NCI-H2227 (cell line): ENCODE measurements at regions not wholly inside any gene's neighbourhood (a gene's known extent, or its start where the extent isn't known, plus 50 kb on each side); places are given as distances from the start of the nearest gene placed in this dataset.

Experiments
- DNase-seq: peaks from one replicate; lab custom pipeline; 2025; ENCODE audit not compliant: unreplicated experiment; lab: John Stamatoyannopoulos, UW

GRCh38 chr7:1320616-1321240 is 88.1 kb downstream of the UNCX start:
- no peak for DNase-seq

- DNase-seq = no peak
Measured at GRCh38 chr7:1321411-1322239, 89.0 kb downstream of the UNCX start.

- no peak for DNase-seq
Measured at GRCh38 chr7:1322240-1323110, 89.8 kb downstream of the UNCX start.

GRCh38 chr7:1323178-1324027 is 90.7 kb downstream of the UNCX start:
- peak; percentile 18 for DNase-seq

GRCh38 chr7:1324028-1324900 is 91.6 kb downstream of the UNCX start:
- no peak for DNase-seq

- no peak for DNase-seq
Measured at GRCh38 chr7:1325246-1325645, 92.6 kb downstream of the UNCX start.

GRCh38 chr7:1325646-1326510 is 93.2 kb downstream of the UNCX start:
- no peak for DNase-seq

- DNase-seq = no peak
Measured at GRCh38 chr7:1326511-1326785, 93.8 kb downstream of the UNCX start.

- no peak for DNase-seq
Measured at GRCh38 chr7:1329261-1329660, 96.6 kb downstream of the UNCX start.

- no peak for DNase-seq
Measured at GRCh38 chr7:1329966-1330800, 97.5 kb downstream of the UNCX start.

- DNase-seq = no peak
Measured at GRCh38 chr7:1330801-1331425, 98.2 kb downstream of the UNCX start.

- DNase-seq = no peak
Measured at GRCh38 chr7:1331561-1332467, 99.1 kb downstream of the UNCX start.

GRCh38 chr7:1336509-1336908 is 103.8 kb downstream of the UNCX start:
- no peak for DNase-seq

GRCh38 chr7:1339611-1340010 is 106.9 kb downstream of the UNCX start:
- no peak for DNase-seq

- no peak for DNase-seq
Measured at GRCh38 chr7:1340031-1340430, 107.4 kb downstream of the UNCX start.

- no peak for DNase-seq
Measured at GRCh38 chr7:1340461-1341360, 108.0 kb downstream of the UNCX start.
